ENCODE measurements at regions not wholly inside any gene's neighbourhood (a gene's known extent, or its start where the extent isn't known, plus 50 kb on each side); places are given as distances from the start of the nearest gene placed in this dataset.

- TF ChIP-seq EZH2 (IDR thresholded peaks at IDR 0.05; ENCODE audit: low read length, missing control alignments): no peak
- TF ChIP-seq CTCF (conservative IDR thresholded peaks at IDR 0.05 in 1 of 2, IDR thresholded peaks at IDR 0.05 in 1 of 2; ENCODE audit: low read depth in 1 of 2, low read length in 2 of 2): peak; percentile 5 to 35
These were observed 139.4 kb upstream of the SLC7A14 start for GRCh38 chr3:170725285-170725731.
